ENCODE measurements at regions not wholly inside any gene's neighbourhood (a gene's known extent, or its start where the extent isn't known, plus 50 kb on each side); places are given as distances from the start of the nearest gene placed in this dataset.

GRCh38 chr21:38949070-38949380 is 143.3 kb downstream of the ETS2 start:
- Mint-ChIP-seq H3K36me3 (ENCODE audit: insufficient read depth in 1 of 3, low read depth in 3 of 3) (peaks cover 0 to 8% (median 2%) of the 10 kb centered on the region in 3 experiments; a peak in 4 of 7 replicates), H3K27ac (no peak overlapping the region), H3K4me3 (no peak overlapping the region), H3K27me3 (ENCODE audit: low read depth) (peaks cover 14% of the 10 kb centered on the region), H3K4me1 (peaks cover 22 to 40% of the 10 kb centered on the region in 2 experiments), H3K9me3 (peaks cover 9 to 11% of the 10 kb centered on the region in 2 experiments)
- no peak overlapping the region for H2BK120ac ChIP-seq (ENCODE audit: low read depth, low read length, poor library complexity, severe bottlenecking)
- H2AK5ac ChIP-seq (ENCODE audit: insufficient read length, low read length): no peak overlapping the region
- H3K79me1 ChIP-seq (ENCODE audit: insufficient read depth, low read depth, low read length, poor library complexity, severe bottlenecking): no peaks in the 10 kb centered on the region
- no peaks in the 10 kb centered on the region for H3K79me2 ChIP-seq (ENCODE audit: insufficient read depth, low read length)
- no peak overlapping the region for H3K56ac ChIP-seq (ENCODE audit: insufficient read length, low read depth, low read length)
- no CpG with 5 or more reads among the region's 1 CpG for WGBS (ENCODE audit: extremely low coverage, insufficient read length, low lambda C conversion rate)
- H3K14ac ChIP-seq (ENCODE audit: insufficient read depth, low read length): no peak overlapping the region
- H3K4ac ChIP-seq (ENCODE audit: low read depth, low read length): no peak overlapping the region
- H2BK20ac ChIP-seq (ENCODE audit: low read depth, low read length, poor library complexity, severe bottlenecking): no peak overlapping the region
- no peaks in the 10 kb centered on the region for H3K23me2 ChIP-seq (ENCODE audit: insufficient read length, low read depth, low read length, poor library complexity, severe bottlenecking)
- H3K27me3 ChIP-seq (ENCODE audit: insufficient read depth, low read length): no peaks in the 10 kb centered on the region
- H3T11ph ChIP-seq (ENCODE audit: low read length): no peak overlapping the region
- no peak overlapping the region for H2AFZ ChIP-seq (ENCODE audit: low read length)
- no peaks in the 10 kb centered on the region for H4K20me1 ChIP-seq (ENCODE audit: control insufficient read depth, insufficient read depth, insufficient read length)
- H3K9me3 ChIP-seq (ENCODE audit: control insufficient read depth, low read depth, low read length): no peaks in the 10 kb centered on the region
- H3K4me2 ChIP-seq (ENCODE audit: insufficient read depth, insufficient read length, low read length): no peak overlapping the region
- no peak overlapping the region for H2BK15ac ChIP-seq (ENCODE audit: low read depth, low read length)
- TF ChIP-seq CTCF (conservative IDR thresholded peaks at IDR 0.05): no peak
- H2BK12ac ChIP-seq (ENCODE audit: insufficient read length, low read depth, low read length): no peak overlapping the region
- no peak overlapping the region for H3K9ac ChIP-seq (ENCODE audit: extremely low read depth, insufficient read length, low read length)
- no peak for DNase-seq
- 0 out of 2 replicates have a peak, but pooled peaks cover 2% of the 10 kb centered on the region for H3K4me1 ChIP-seq (ENCODE audit: insufficient read depth, low read length)
- H3K18ac ChIP-seq (ENCODE audit: insufficient read length, low read depth, low read length): no peak overlapping the region
- no peak overlapping the region for H3K23ac ChIP-seq (ENCODE audit: insufficient read length, low read depth, low read length)
- no peak overlapping the region for H4K5ac ChIP-seq (ENCODE audit: insufficient read length, low read depth, low read length)
- no peak overlapping the region for H4K8ac ChIP-seq (replicated peaks; ENCODE audit: insufficient read length, low read depth, low read length)
- H3K27ac ChIP-seq (ENCODE audit: insufficient read length, low read depth, low read length): no peak overlapping the region
- no peak overlapping the region for H2BK5ac ChIP-seq (ENCODE audit: insufficient read length, low read length)
- no peak overlapping the region for H4K91ac ChIP-seq (ENCODE audit: insufficient read length, low read depth, low read length)
